ENCODE measurements at regions not wholly inside any gene's neighbourhood (a gene's known extent, or its start where the extent isn't known, plus 50 kb on each side); places are given as distances from the start of the nearest gene placed in this dataset.

GRCh38 chr3:83601704-83602103 lies 1357.1 kb upstream of the CADM2 start:
- Histone ChIP-seq H3K36me3 (no peaks in the 10 kb centered on the region), H3K9me3 (no peaks in the 10 kb centered on the region), H3K4me1 (no peaks in the 10 kb centered on the region), H3K27ac (no peak overlapping the region), H3K27me3 (no peaks in the 10 kb centered on the region), H3K4me3 (no peak overlapping the region)
- DNase-seq: no peak
- intact Hi-C loops (cut with DNase I; ENCODE audit: low total_unique reads): no loop called here
- 43 to 50% methylated on average over 2 of the region's 2 CpGs for WGBS, 2 donors (ENCODE audit: low coverage in 1 of 2)
- TF ChIP-seq EP300 (IDR thresholded peaks at IDR 0.05; ENCODE audit: low read depth) (no peak), POLR2A (IDR thresholded peaks at IDR 0.05) (no peak), POLR2AphosphoS5 (IDR thresholded peaks at IDR 0.05) (no peak), CTCF (IDR thresholded peaks at IDR 0.05) (no peak)
- in situ Hi-C loops (cut with MboI; ENCODE audit: low pct_ligation_motif_present in 1 of 4, low pct_unique_long_range_greater_than_20kb in 1 of 4, low sequenced_read_pairs in 3 of 4): no loop called here

GRCh38 chr3:83622526-83622925 lies 1336.3 kb upstream of the CADM2 start:
- intact Hi-C loops (cut with DNase I; ENCODE audit: low total_unique reads): no loop called here
- Histone ChIP-seq H3K36me3 (no peaks in the 10 kb centered on the region), H3K4me1 (no peaks in the 10 kb centered on the region), H3K27me3 (no peaks in the 10 kb centered on the region), H3K9me3 (peaks cover 0 to 2% of the 10 kb centered on the region in 2 donors), H3K27ac (no peak overlapping the region), H3K4me3 (no peak overlapping the region)
- no peak for DNase-seq
- no peak for TF ChIP-seq EP300 (IDR thresholded peaks at IDR 0.05; ENCODE audit: low read depth)
- TF ChIP-seq POLR2A (IDR thresholded peaks at IDR 0.05): no peak
- no peak for TF ChIP-seq CTCF (IDR thresholded peaks at IDR 0.05)
- TF ChIP-seq POLR2AphosphoS5 (IDR thresholded peaks at IDR 0.05): no peak
- WGBS, 2 donors (ENCODE audit: low coverage in 1 of 2): 70 to 71% methylated on average over 2 of the region's 2 CpGs
- in situ Hi-C loops (cut with MboI; ENCODE audit: low pct_ligation_motif_present in 1 of 4, low pct_unique_long_range_greater_than_20kb in 1 of 4, low sequenced_read_pairs in 3 of 4): no loop called here

- no peaks in the 10 kb centered on the region for H3K4me1 ChIP-seq
- no peaks in the 10 kb centered on the region for H3K9me3 ChIP-seq
- H3K27me3 ChIP-seq: no peaks in the 10 kb centered on the region
- DNase-seq: no peak
- H3K27ac ChIP-seq: no peak overlapping the region
- TF ChIP-seq EP300 (IDR thresholded peaks at IDR 0.05; ENCODE audit: low read depth) (no peak), POLR2AphosphoS5 (IDR thresholded peaks at IDR 0.05) (no peak), CTCF (IDR thresholded peaks at IDR 0.05) (no peak), POLR2A (IDR thresholded peaks at IDR 0.05) (no peak)
- H3K36me3 ChIP-seq: no peaks in the 10 kb centered on the region
- in situ Hi-C loops (cut with MboI; ENCODE audit: low pct_ligation_motif_present in 1 of 4, low pct_unique_long_range_greater_than_20kb in 1 of 4, low sequenced_read_pairs in 3 of 4) (no loop called here), intact Hi-C loops (cut with DNase I; ENCODE audit: low total_unique reads) (no loop called here)
- no peak overlapping the region for H3K4me3 ChIP-seq
- 28 to 33% methylated on average over 1 of the region's 1 CpG for WGBS, 2 donors (ENCODE audit: low coverage in 1 of 2)
Observed at GRCh38 chr3:83625261-83625660, 1333.5 kb upstream of the CADM2 start.

GRCh38 chr3:83628471-83628870 lies 1330.3 kb upstream of the CADM2 start:
- 83 to 85% methylated on average over 1 of the region's 1 CpG for WGBS, 2 donors (ENCODE audit: low coverage in 1 of 2)
- intact Hi-C loops (cut with DNase I; ENCODE audit: low total_unique reads): no loop called here
- Histone ChIP-seq H3K4me1 (no peaks in the 10 kb centered on the region), H3K9me3 (no peaks in the 10 kb centered on the region), H3K27me3 (no peaks in the 10 kb centered on the region), H3K4me3 (no peak overlapping the region), H3K36me3 (no peaks in the 10 kb centered on the region), H3K27ac (no peak overlapping the region)
- no peak for DNase-seq
- in situ Hi-C loops (cut with MboI; ENCODE audit: low pct_ligation_motif_present in 1 of 4, low pct_unique_long_range_greater_than_20kb in 1 of 4, low sequenced_read_pairs in 3 of 4): no loop called here
- TF ChIP-seq CTCF (IDR thresholded peaks at IDR 0.05) (no peak), EP300 (IDR thresholded peaks at IDR 0.05; ENCODE audit: low read depth) (no peak), POLR2AphosphoS5 (IDR thresholded peaks at IDR 0.05) (no peak), POLR2A (IDR thresholded peaks at IDR 0.05) (no peak)

Measured in transverse colon (tissue), 4 donors.